ENCODE measurements at regions not wholly inside any gene's neighbourhood (a gene's known extent, or its start where the extent isn't known, plus 50 kb on each side); places are given as distances from the start of the nearest gene placed in this dataset.
"Not testable (repeated sequence)": the region's sequence is repeated elsewhere in the genome, so short reads cannot be mapped to it uniquely, and the experiment has no call there.

- DNase-seq, result no peak
These were observed 160.0 kb upstream of the GCFC2 start for GRCh38 chr2:75870651-75871137.

GRCh38 chr2:75870133-75870532 lies 159.4 kb upstream of the GCFC2 start:
- DNase-seq, result no peak

GRCh38 chr2:75865702-75866101 lies 155.0 kb upstream of the GCFC2 start:
- DNase-seq, result no peak

- no peak for DNase-seq
These were observed 154.4 kb upstream of the GCFC2 start for GRCh38 chr2:75865083-75865482.

GRCh38 chr2:75862547-75862946 lies 151.8 kb upstream of the GCFC2 start:
- DNase-seq, result no peak

- DNase-seq, result no peak
These were observed 142.7 kb upstream of the GCFC2 start for GRCh38 chr2:75853436-75853835.

- DNase-seq, result no peak
These were observed 141.9 kb upstream of the GCFC2 start for GRCh38 chr2:75852639-75853038.

- DNase-seq, result no peak
These were observed 136.0 kb upstream of the GCFC2 start for GRCh38 chr2:75846683-75847190.

- DNase-seq, result no peak
These were observed 133.9 kb upstream of the GCFC2 start for GRCh38 chr2:75844651-75845050.

- DNase-seq, result not testable (repeated sequence)
These were observed 123.9 kb upstream of the GCFC2 start for GRCh38 chr2:75834588-75834987.

GRCh38 chr2:75833386-75833785 lies 122.7 kb upstream of the GCFC2 start:
- DNase-seq, result no peak

- no peak for DNase-seq
These were observed 118.1 kb upstream of the GCFC2 start for GRCh38 chr2:75828826-75829225.

GRCh38 chr2:75823515-75823914 lies 112.8 kb upstream of the GCFC2 start:
- DNase-seq, result not testable (repeated sequence)

- DNase-seq, result no peak
These were observed 111.6 kb upstream of the GCFC2 start for GRCh38 chr2:75822336-75822735.

- no peak for DNase-seq
These were observed 110.0 kb upstream of the GCFC2 start for GRCh38 chr2:75820693-75821092.

GRCh38 chr2:75810611-75811330 lies 100.1 kb upstream of the GCFC2 start:
- DNase-seq, result no peak

- DNase-seq, result no peak
These were observed 98.2 kb upstream of the GCFC2 start for GRCh38 chr2:75808793-75809535.

GRCh38 chr2:75807992-75808391 lies 97.3 kb upstream of the GCFC2 start:
- DNase-seq, result no peak

- DNase-seq, result no peak
These were observed 90.7 kb upstream of the GCFC2 start for GRCh38 chr2:75801234-75801982.

- DNase-seq, result no peak
These were observed 89.7 kb upstream of the GCFC2 start for GRCh38 chr2:75800456-75800855.

- no peak for DNase-seq
These were observed 89.1 kb upstream of the GCFC2 start for GRCh38 chr2:75799859-75800258.

GRCh38 chr2:75798569-75798968 lies 87.9 kb upstream of the GCFC2 start:
- no peak for DNase-seq

GRCh38 chr2:75792996-75793395 lies 82.3 kb upstream of the GCFC2 start:
- no peak for DNase-seq
